ENCODE measurements at regions not wholly inside any gene's neighbourhood (a gene's known extent, or its start where the extent isn't known, plus 50 kb on each side); places are given as distances from the start of the nearest gene placed in this dataset.

- no peak for DNase-seq (ENCODE audit: low read depth, low spot score)
Measured at GRCh38 chr11:105193260-105193659, 53.7 kb upstream of the CARD18 start.

GRCh38 chr11:105192115-105192514, 52.5 kb upstream of the CARD18 start:
- no peak for DNase-seq (ENCODE audit: low read depth, low spot score)

GRCh38 chr11:105189581-105189980, 50.0 kb upstream of the CARD18 start:
- DNase-seq (ENCODE audit: low read depth, low spot score): no peak

Measured in smooth muscle cell of the brain vasculature (primary cell).